ENCODE measurements at regions not wholly inside any gene's neighbourhood (a gene's known extent, or its start where the extent isn't known, plus 50 kb on each side); places are given as distances from the start of the nearest gene placed in this dataset.
"Not testable (repeated sequence)": the region's sequence is repeated elsewhere in the genome, so short reads cannot be mapped to it uniquely, and the experiment has no call there.

GRCh38 chr3:152760024-152760563 lies 74.8 kb upstream of the P2RY1 start:
- Histone ChIP-seq H3K4me1 (ENCODE audit: control insufficient read depth in 2 of 2, insufficient read depth in 2 of 2, low read length in 2 of 2) (no peaks in the 10 kb centered on the region), H3K4me3 (ENCODE audit: low read length in 2 of 2) (no peak overlapping the region), H3K36me3 (ENCODE audit: control insufficient read depth in 2 of 2, insufficient read depth in 2 of 2, low read length in 1 of 2) (no peaks in the 10 kb centered on the region), H3K9me3 (ENCODE audit: control insufficient read depth in 2 of 2, insufficient read depth in 1 of 2, low read length in 1 of 2) (no peaks in the 10 kb centered on the region), H3K27ac (ENCODE audit: low read depth in 1 of 2, low read length in 1 of 2) (no peak overlapping the region), H3K27me3 (ENCODE audit: control insufficient read depth in 2 of 2, insufficient read depth in 1 of 2, low read length in 1 of 2) (no peaks in the 10 kb centered on the region)
- no peak for DNase-seq (ENCODE audit: low read depth in 6 of 9, low spot score in 9 of 9)
- WGBS, result 97% methylated on average over 4 of the region's 4 CpGs

GRCh38 chr3:152760591-152760990 lies 74.3 kb upstream of the P2RY1 start:
- Histone ChIP-seq H3K9me3 (ENCODE audit: control insufficient read depth in 2 of 2, insufficient read depth in 1 of 2, low read length in 1 of 2) (no peaks in the 10 kb centered on the region), H3K4me1 (ENCODE audit: control insufficient read depth in 2 of 2, insufficient read depth in 2 of 2, low read length in 2 of 2) (no peaks in the 10 kb centered on the region), H3K27ac (ENCODE audit: low read depth in 1 of 2, low read length in 1 of 2) (no peak overlapping the region), H3K27me3 (ENCODE audit: control insufficient read depth in 2 of 2, insufficient read depth in 1 of 2, low read length in 1 of 2) (no peaks in the 10 kb centered on the region), H3K4me3 (ENCODE audit: low read length in 2 of 2) (no peak overlapping the region), H3K36me3 (ENCODE audit: control insufficient read depth in 2 of 2, insufficient read depth in 2 of 2, low read length in 1 of 2) (no peaks in the 10 kb centered on the region)
- DNase-seq (ENCODE audit: low read depth in 6 of 9, low spot score in 9 of 9), result no peak
- WGBS, result 98% methylated on average over 3 of the region's 3 CpGs

DNA sequence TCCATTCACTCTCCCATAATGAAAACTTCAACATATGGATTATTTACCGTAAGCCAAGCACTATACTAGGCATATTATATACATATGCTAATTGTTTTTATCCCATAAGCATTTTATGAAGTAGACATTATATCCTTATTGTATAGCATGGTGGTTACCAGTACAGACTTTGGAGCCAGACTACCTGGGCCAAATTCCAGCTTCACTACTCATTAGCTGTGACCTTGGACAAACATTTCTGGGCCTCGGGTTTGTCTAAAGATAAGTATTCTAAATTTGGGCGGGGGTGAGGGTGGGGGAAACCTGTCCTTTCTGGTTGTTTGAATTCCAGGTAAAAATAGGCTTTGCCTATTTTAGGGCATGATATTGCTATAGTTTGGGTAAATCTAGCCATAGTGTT lies 66.5 kb upstream of the P2RY1 start:
- no peaks in the 10 kb centered on the region for H3K4me1 ChIP-seq (ENCODE audit: control insufficient read depth in 2 of 2, insufficient read depth in 2 of 2, low read length in 2 of 2)
- no peaks in the 10 kb centered on the region for H3K9me3 ChIP-seq (ENCODE audit: control insufficient read depth in 2 of 2, insufficient read depth in 1 of 2, low read length in 1 of 2)
- H3K4me3 ChIP-seq (ENCODE audit: low read length in 2 of 2), result no peak overlapping the region
- no peaks in the 10 kb centered on the region for H3K36me3 ChIP-seq (ENCODE audit: control insufficient read depth in 2 of 2, insufficient read depth in 2 of 2, low read length in 1 of 2)
- 97% methylated on average over 3 of the region's 3 CpGs for WGBS
- H3K27ac ChIP-seq (ENCODE audit: low read depth in 1 of 2, low read length in 1 of 2), result no peak overlapping the region
- DNase-seq (ENCODE audit: low read depth in 6 of 9, low spot score in 9 of 9), result no peak
- no peaks in the 10 kb centered on the region for H3K27me3 ChIP-seq (ENCODE audit: control insufficient read depth in 2 of 2, insufficient read depth in 1 of 2, low read length in 1 of 2)

- Histone ChIP-seq H3K36me3 (ENCODE audit: control insufficient read depth in 2 of 2, insufficient read depth in 2 of 2, low read length in 1 of 2) (no peaks in the 10 kb centered on the region), H3K27me3 (ENCODE audit: control insufficient read depth in 2 of 2, insufficient read depth in 1 of 2, low read length in 1 of 2) (no peaks in the 10 kb centered on the region), H3K9me3 (ENCODE audit: control insufficient read depth in 2 of 2, insufficient read depth in 1 of 2, low read length in 1 of 2) (no peaks in the 10 kb centered on the region), H3K4me1 (ENCODE audit: control insufficient read depth in 2 of 2, insufficient read depth in 2 of 2, low read length in 2 of 2) (no peaks in the 10 kb centered on the region), H3K27ac (ENCODE audit: low read depth in 1 of 2, low read length in 1 of 2) (no peak overlapping the region), H3K4me3 (ENCODE audit: low read length in 2 of 2) (no peak overlapping the region)
- no peak for DNase-seq (ENCODE audit: low read depth in 6 of 9, low spot score in 9 of 9)
Measured at GRCh38 chr3:152769523-152769922, 65.4 kb upstream of the P2RY1 start.

DNA sequence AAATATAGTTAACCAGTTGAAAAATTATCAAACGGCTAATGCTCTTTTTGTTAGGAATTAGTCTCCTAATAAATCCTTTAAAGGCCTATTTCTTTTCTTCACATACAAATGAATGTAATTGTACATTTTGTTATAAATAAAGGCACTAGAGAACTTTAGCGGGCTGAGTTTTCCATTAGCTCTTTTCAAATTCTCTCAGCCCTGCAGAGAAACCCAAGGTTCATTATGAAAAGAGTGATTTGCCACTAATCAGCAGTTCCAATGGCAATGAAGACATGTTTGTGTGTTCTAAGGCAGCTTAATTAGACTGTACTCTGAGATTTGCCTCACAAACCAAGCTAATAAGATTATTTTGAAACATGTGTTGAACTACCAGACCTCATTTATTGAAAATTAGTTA lies 64.6 kb upstream of the P2RY1 start:
- H3K27me3 ChIP-seq (ENCODE audit: control insufficient read depth in 2 of 2, insufficient read depth in 1 of 2, low read length in 1 of 2), result no peaks in the 10 kb centered on the region
- H3K4me1 ChIP-seq (ENCODE audit: control insufficient read depth in 2 of 2, insufficient read depth in 2 of 2, low read length in 2 of 2), result no peaks in the 10 kb centered on the region
- DNase-seq (ENCODE audit: low read depth in 6 of 9, low spot score in 9 of 9), result no peak
- no peaks in the 10 kb centered on the region for H3K36me3 ChIP-seq (ENCODE audit: control insufficient read depth in 2 of 2, insufficient read depth in 2 of 2, low read length in 1 of 2)
- 72% methylated on average over 2 of the region's 2 CpGs for WGBS
- H3K9me3 ChIP-seq (ENCODE audit: control insufficient read depth in 2 of 2, insufficient read depth in 1 of 2, low read length in 1 of 2), result no peaks in the 10 kb centered on the region
- H3K4me3 ChIP-seq (ENCODE audit: low read length in 2 of 2), result no peak overlapping the region
- no peak overlapping the region for H3K27ac ChIP-seq (ENCODE audit: low read depth in 1 of 2, low read length in 1 of 2)

- Histone ChIP-seq H3K27me3 (ENCODE audit: control insufficient read depth in 2 of 2, insufficient read depth in 1 of 2, low read length in 1 of 2) (no peaks in the 10 kb centered on the region), H3K9me3 (ENCODE audit: control insufficient read depth in 2 of 2, insufficient read depth in 1 of 2, low read length in 1 of 2) (no peaks in the 10 kb centered on the region), H3K4me3 (ENCODE audit: low read length in 2 of 2) (no peak overlapping the region), H3K27ac (ENCODE audit: low read depth in 1 of 2, low read length in 1 of 2) (no peak overlapping the region), H3K36me3 (ENCODE audit: control insufficient read depth in 2 of 2, insufficient read depth in 2 of 2, low read length in 1 of 2) (no peaks in the 10 kb centered on the region), H3K4me1 (ENCODE audit: control insufficient read depth in 2 of 2, insufficient read depth in 2 of 2, low read length in 2 of 2) (no peaks in the 10 kb centered on the region)
- 98% methylated on average over 1 of the region's 1 CpG for WGBS
- no peak for DNase-seq (ENCODE audit: low read depth in 6 of 9, low spot score in 9 of 9)
Measured at GRCh38 chr3:152771120-152771519, 63.8 kb upstream of the P2RY1 start.

GRCh38 chr3:152772674-152773225 lies 62.2 kb upstream of the P2RY1 start:
- H3K27me3 ChIP-seq (ENCODE audit: control insufficient read depth in 2 of 2, insufficient read depth in 1 of 2, low read length in 1 of 2), result no peaks in the 10 kb centered on the region
- WGBS, result 94% methylated on average over 2 of the region's 2 CpGs
- no peaks in the 10 kb centered on the region for H3K9me3 ChIP-seq (ENCODE audit: control insufficient read depth in 2 of 2, insufficient read depth in 1 of 2, low read length in 1 of 2)
- H3K4me3 ChIP-seq (ENCODE audit: low read length in 2 of 2), result no peak overlapping the region
- no peak overlapping the region for H3K27ac ChIP-seq (ENCODE audit: low read depth in 1 of 2, low read length in 1 of 2)
- H3K36me3 ChIP-seq (ENCODE audit: control insufficient read depth in 2 of 2, insufficient read depth in 2 of 2, low read length in 1 of 2), result no peaks in the 10 kb centered on the region
- H3K4me1 ChIP-seq (ENCODE audit: control insufficient read depth in 2 of 2, insufficient read depth in 2 of 2, low read length in 2 of 2), result no peaks in the 10 kb centered on the region
- no peak for DNase-seq (ENCODE audit: low read depth in 6 of 9, low spot score in 9 of 9)

GRCh38 chr3:152773633-152774032 lies 61.3 kb upstream of the P2RY1 start:
- Histone ChIP-seq H3K36me3 (ENCODE audit: control insufficient read depth in 2 of 2, insufficient read depth in 2 of 2, low read length in 1 of 2) (no peaks in the 10 kb centered on the region), H3K4me1 (ENCODE audit: control insufficient read depth in 2 of 2, insufficient read depth in 2 of 2, low read length in 2 of 2) (no peaks in the 10 kb centered on the region), H3K27ac (ENCODE audit: low read depth in 1 of 2, low read length in 1 of 2) (no peak overlapping the region), H3K4me3 (ENCODE audit: low read length in 2 of 2) (no peak overlapping the region), H3K27me3 (ENCODE audit: control insufficient read depth in 2 of 2, insufficient read depth in 1 of 2, low read length in 1 of 2) (no peaks in the 10 kb centered on the region), H3K9me3 (ENCODE audit: control insufficient read depth in 2 of 2, insufficient read depth in 1 of 2, low read length in 1 of 2) (no peaks in the 10 kb centered on the region)
- no peak for DNase-seq (ENCODE audit: low read depth in 6 of 9, low spot score in 9 of 9)

DNA sequence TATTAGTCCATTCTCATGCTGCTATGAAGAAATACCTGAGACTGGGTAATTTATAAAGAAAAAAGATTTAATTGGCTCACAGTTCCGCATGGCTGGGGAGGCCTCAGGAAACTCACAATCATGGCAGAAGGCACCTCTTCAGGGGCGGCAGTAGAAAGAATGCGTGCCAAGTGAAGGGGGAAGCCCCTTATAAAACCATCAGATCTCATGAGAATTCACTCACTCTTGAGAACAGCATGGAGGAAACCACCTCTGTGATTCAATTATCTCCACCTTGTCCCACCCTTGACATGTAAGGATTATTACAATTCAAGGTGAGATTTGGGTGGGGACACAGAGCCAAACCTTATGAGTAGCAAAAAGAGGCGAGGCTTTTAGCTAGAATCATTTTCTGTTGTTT lies 60.7 kb upstream of the P2RY1 start:
- WGBS, result 96% methylated on average over 4 of the region's 4 CpGs
- not testable (repeated sequence) for H3K4me3 ChIP-seq (ENCODE audit: low read length in 2 of 2); H3K4me1 ChIP-seq (ENCODE audit: control insufficient read depth in 2 of 2, insufficient read depth in 2 of 2, low read length in 2 of 2); H3K9me3 ChIP-seq (ENCODE audit: control insufficient read depth in 2 of 2, insufficient read depth in 1 of 2, low read length in 1 of 2); H3K27ac ChIP-seq (ENCODE audit: low read depth in 1 of 2, low read length in 1 of 2); H3K36me3 ChIP-seq (ENCODE audit: control insufficient read depth in 2 of 2, insufficient read depth in 2 of 2, low read length in 1 of 2); H3K27me3 ChIP-seq (ENCODE audit: control insufficient read depth in 2 of 2, insufficient read depth in 1 of 2, low read length in 1 of 2); DNase-seq (ENCODE audit: low read depth in 6 of 9, low spot score in 9 of 9)

GRCh38 chr3:152778022-152778421 lies 56.9 kb upstream of the P2RY1 start:
- H3K9me3 ChIP-seq (ENCODE audit: control insufficient read depth in 2 of 2, insufficient read depth in 1 of 2, low read length in 1 of 2), result no peaks in the 10 kb centered on the region
- no peak overlapping the region for H3K4me3 ChIP-seq (ENCODE audit: low read length in 2 of 2)
- no peak for DNase-seq (ENCODE audit: low read depth in 6 of 9, low spot score in 9 of 9)
- no peak overlapping the region for H3K27ac ChIP-seq (ENCODE audit: low read depth in 1 of 2, low read length in 1 of 2)
- H3K27me3 ChIP-seq (ENCODE audit: control insufficient read depth in 2 of 2, insufficient read depth in 1 of 2, low read length in 1 of 2), result no peaks in the 10 kb centered on the region
- no peaks in the 10 kb centered on the region for H3K4me1 ChIP-seq (ENCODE audit: control insufficient read depth in 2 of 2, insufficient read depth in 2 of 2, low read length in 2 of 2)
- over 99% methylated on average over 2 of the region's 2 CpGs for WGBS
- no peaks in the 10 kb centered on the region for H3K36me3 ChIP-seq (ENCODE audit: control insufficient read depth in 2 of 2, insufficient read depth in 2 of 2, low read length in 1 of 2)
